ENCODE measurements at regions not wholly inside any gene's neighbourhood (a gene's known extent, or its start where the extent isn't known, plus 50 kb on each side); places are given as distances from the start of the nearest gene placed in this dataset.
"Not testable (repeated sequence)": the region's sequence is repeated elsewhere in the genome, so short reads cannot be mapped to it uniquely, and the experiment has no call there.

- no peak for DNase-seq
Measured at GRCh38 chr2:194323740-194324139, 1333.3 kb upstream of the SLC39A10 start.

- DNase-seq = no peak
Measured at GRCh38 chr2:194320520-194320919, 1336.5 kb upstream of the SLC39A10 start.

DNA sequence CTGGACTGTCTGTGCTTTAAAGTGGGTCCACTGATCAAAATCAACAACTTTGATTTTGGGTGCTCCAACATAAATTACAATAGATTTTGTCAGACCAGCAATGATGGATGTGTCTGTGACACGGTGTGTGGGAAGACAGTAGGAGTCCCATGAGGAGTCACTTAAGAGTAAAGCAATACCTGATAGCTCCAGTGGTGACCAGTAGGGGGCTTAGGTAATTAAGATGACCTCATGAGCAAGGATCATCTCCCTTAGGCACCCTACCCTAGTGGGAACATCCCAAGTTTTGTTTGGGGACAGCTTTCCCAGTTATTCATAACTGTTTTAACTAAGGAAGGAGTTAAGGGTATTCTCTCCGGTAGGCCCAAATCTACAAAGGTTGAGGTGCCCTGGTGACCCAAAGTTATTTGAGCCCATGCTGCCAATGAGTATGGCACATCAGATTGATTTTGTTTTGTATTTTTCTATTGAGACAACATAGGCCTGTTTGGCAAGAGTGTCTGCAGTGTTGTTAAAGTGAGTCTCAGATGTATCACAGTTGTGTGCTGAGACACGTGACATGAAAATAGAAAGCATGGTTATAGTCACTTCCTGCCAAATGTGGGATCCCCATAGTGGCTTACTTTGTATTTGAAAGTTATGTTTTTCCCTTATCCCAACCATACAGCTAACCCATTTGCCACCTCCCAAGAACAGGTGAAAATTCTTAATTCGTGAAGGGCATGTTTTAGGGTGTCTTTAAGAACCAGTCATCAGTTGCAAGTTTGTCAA is 1337.6 kb upstream of the SLC39A10 start:
- DNase-seq = no peak

DNA sequence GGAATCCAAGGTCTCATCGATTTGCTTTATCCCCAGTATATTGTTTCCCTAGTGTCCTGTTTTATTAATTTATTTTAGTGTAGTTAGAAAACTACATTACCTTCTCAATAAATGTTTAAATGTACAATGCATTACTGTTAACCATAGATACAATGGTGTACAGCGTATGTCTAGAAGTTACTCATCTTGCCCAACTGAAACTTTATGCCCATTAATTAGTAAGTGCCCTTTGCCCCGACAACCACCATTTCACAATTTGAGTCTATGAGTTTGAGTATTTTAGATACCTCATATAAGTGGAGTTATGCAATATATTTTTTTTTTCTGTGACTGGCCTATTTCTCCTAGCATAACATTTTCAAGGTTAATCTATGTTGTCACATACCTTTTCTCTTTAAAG is 1343.0 kb upstream of the SLC39A10 start:
- DNase-seq = no peak

DNA sequence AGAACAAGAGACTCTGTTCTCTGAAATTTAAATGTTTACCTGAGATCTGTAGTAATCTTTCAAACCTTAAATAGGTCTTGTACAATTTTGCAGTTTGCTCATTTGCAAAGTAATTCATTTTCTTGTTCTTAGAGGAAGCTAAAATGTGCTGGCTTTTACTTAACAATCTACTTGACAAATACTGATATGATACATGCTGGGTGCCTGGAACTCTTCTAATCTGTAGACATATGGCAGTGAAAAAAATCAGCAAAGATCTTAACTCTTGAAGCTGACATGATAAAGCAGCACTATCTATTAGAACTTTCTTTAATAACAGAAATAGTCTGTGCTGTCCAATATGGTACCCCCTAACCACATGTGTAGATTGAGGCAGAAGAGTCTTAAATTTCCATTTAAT is 1352.8 kb upstream of the SLC39A10 start:
- no peak for DNase-seq

DNA sequence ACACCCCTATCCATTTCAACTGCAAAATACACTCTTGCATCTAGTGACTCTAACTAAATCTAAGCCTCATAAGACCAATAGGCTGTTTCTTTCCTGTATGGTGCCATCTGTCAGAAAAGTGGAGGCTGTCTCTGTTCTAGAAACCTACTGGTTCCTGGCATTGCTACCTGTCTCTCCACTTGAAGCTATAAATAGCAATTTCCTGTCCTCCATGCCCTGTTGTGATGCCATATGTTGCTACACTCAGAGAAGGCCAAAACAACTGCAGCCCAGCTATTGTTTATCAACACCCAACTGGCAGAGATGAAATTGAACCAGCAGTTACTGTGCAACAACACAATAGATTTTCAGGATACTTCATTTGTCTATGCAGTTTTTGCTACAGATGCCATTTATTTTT is 1355.1 kb upstream of the SLC39A10 start:
- no peak for DNase-seq

DNA sequence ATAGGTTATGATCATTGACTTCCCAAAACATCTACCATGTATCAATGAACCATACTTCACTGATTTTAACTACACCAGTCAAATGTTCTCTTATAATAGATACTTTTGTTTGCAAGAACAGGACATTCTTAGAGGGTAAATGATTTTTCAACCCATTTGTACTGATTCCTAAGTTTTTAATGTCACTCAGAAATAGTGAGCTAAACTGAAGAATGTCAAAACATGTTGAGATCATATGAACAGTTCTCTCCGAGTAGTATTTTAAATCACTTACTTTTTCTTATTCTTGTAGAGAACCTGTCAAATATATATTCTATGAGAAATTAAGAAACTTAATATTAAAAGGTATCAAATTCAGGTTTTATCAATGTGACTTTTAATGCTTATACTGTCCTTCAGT is 1362.9 kb upstream of the SLC39A10 start:
- DNase-seq = no peak

- DNase-seq = no peak
Measured at GRCh38 chr2:194291104-194291503, 1365.9 kb upstream of the SLC39A10 start.

DNA sequence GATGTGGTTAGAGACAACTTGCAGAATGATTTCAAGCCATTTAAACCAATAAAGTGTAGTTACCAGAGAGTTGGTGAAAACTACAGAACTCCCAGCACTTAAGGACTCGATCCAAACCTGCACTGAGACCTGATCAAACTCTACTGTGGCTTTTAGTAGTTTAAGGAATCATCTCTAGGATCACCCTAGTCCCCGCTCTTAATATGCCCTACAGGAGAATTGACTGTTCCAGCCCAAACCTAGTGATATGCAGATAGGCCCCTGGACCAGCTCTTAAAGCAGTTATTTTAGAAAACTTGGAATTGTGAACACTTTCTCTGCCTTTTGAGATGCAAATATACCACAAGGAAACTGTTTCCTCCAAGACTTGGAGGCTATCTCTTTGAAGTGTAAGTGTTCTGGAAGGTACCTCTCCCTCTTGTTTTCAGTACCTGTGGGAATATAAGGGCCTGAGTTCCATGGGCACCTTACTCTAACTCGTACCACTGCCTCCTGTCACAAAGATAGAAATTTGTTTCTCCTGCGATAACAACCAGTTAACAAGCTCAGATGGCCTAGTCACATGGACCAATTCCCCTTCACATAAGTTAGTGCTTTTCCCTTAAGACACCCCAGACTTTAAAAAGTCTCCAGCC is 1367.2 kb upstream of the SLC39A10 start:
- DNase-seq = no peak

GRCh38 chr2:194276667-194277066 is 1380.4 kb upstream of the SLC39A10 start:
- DNase-seq = not testable (repeated sequence)

DNA sequence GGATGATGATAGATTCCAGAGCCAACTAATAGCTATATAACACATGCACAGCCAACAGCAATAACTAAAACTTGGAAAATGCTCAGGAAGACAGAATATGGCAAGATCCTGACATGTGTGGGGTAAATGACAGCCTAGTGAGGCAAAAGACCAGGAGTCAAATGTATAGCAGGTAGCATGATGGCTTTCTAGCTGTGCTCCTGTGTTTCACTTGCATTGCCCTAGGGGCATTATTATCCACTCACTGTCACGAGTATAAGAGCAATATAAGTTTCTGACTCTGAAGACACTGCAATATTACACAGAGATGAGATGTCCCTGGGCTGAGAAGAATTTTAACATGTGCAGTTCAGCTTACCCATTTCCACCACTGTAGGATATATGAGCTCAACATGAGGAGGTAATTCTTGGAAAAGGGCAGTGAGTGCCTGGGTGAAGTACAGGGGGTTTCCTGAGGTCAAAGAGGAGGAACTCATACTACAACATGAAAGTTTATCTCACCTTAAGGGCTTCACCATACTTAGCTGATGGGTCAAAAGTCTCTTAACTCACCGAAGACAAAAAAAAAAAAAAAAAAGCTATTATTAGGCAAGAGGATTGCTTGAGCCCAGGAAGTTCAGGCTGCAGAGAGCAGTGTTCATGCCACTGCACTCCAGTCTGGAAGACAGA is 1385.6 kb upstream of the SLC39A10 start:
- DNase-seq = no peak

DNA sequence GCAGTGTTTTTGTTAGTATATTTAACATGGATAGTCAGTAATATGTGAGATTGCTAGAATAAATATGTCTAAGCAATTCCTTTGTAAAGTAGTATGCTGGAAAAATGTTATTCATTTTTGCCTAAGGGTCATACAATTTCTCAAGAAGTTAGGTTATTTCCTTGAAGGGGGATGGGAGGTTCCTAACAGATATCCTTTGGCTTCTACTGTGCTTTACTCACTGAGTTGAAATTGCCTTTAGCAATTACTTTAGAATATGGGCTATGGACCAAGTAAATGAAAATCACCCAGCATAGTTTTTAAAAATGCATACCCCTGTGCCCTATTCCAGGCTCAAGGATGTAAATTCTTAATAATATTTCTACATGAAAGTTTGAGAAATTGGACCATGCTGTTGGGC is 1386.4 kb upstream of the SLC39A10 start:
- no peak for DNase-seq

DNA sequence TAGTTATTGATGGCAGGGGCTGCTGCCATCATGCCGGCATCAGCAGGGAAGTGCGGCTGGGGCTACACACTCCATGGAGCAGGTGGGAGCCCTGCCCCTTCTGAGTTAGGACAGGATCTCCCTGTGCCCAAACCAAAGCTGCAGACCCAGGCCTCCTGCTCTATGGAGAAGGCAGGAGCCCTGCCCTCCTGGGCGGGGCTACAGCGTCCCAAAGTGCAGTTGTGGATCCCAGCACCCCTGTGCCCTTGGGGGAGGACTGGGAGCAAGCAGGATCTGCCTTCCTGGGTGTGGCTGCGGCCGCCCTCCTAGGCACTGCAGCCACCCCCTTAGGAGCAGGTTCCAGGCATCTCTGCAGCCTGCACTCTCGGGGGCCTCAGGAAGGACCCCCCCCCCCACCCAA is 1392.4 kb upstream of the SLC39A10 start:
- no peak for DNase-seq

GRCh38 chr2:194260185-194260584 is 1396.8 kb upstream of the SLC39A10 start:
- DNase-seq = no peak

GRCh38 chr2:194257095-194257494 is 1399.9 kb upstream of the SLC39A10 start:
- no peak for DNase-seq

GRCh38 chr2:194253528-194254259 is 1403.3 kb upstream of the SLC39A10 start:
- DNase-seq = no peak

GRCh38 chr2:194252127-194252526 is 1404.9 kb upstream of the SLC39A10 start:
- DNase-seq = no peak

DNA sequence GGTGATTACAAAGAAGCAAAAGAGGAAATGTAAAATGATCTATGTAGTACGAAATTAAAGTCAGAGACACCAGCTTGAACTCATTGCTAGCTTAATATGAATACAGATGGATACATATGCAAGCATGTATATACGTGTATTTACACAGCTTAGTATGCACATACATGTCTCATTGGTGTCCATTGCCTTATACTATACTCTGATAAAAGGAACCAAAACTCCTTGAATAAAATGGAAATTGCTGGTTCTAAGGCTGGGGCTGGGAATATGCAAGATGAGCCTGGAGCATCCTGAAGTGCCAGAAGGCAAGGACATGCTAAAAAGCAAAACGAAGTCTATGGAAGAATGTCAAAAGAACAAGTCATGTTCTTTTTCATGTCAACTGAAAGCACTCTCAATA is 1424.4 kb upstream of the SLC39A10 start:
- no peak for DNase-seq

DNA sequence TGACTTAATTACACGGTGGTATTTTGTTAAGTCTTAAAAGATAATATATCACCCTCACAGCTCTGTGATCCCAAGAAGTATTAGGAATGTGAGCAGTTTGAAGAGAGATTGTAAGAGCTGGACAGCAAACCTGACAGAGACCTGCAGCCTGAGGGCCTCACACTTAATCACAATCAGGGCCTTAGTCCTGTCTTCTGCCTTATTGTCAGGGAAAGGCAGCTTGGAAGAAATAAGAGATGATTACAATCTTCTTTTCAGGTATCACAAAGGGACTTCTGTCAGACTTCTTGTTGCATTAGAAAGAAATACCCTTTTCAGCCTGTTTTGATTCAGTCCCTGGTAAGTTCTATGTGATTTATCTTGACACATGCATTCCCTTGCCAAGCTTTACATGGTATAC is 1433.8 kb upstream of the SLC39A10 start:
- DNase-seq = no peak

DNA sequence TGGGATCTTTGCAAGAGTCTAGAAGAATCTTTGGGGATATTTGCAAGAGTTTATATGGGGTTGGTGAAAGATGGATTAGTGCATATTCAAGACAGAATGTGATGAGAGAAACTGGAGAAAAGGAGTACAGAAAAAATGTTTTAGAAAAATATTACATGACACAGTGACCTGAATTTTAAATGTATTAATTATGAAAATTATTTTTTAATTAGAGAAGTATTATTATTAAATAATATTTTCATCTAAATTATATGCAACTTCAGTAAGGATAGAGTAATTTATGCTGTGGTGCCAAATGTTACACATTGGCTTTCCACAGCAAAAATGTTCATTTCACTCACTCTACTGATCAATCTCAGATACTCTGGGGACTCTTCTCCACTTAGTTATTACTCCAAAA is 1442.8 kb upstream of the SLC39A10 start:
- DNase-seq = no peak

- DNase-seq = no peak
Measured at GRCh38 chr2:194205568-194206227, 1451.3 kb upstream of the SLC39A10 start.

- no peak for DNase-seq
Measured at GRCh38 chr2:194203898-194204297, 1453.1 kb upstream of the SLC39A10 start.

- no peak for DNase-seq
Measured at GRCh38 chr2:194182888-194183287, 1474.1 kb upstream of the SLC39A10 start.

All from activated CD4-positive, alpha-beta T cell treated with anti-CD3 and anti-CD28 coated beads, Interleukin-10, Interleukin-2, amounts not matched to agents 100 ng/mL and 50 ng/mL, durations not matched to agents 16 hours and 8 hours (primary cell).